Subcutaneous abdominal adipose tissue (tissue), 5 donors: ENCODE measurements at regions not wholly inside any gene's neighbourhood (a gene's known extent, or its start where the extent isn't known, plus 50 kb on each side); places are given as distances from the start of the nearest gene placed in this dataset.

Experiments used
- H3K27ac ChIP-seq: one replicate; pipeline ENCODE4 v1.7.0; 2013; ENCODE audit warnings: low read depth, mild to moderate bottlenecking, inconsistent platforms, low read length, moderate library complexity
- H3K27me3 ChIP-seq, 5 donors: one replicate each; pipeline ENCODE4 v1.7.0; 2013; ENCODE audit warnings: low read length in 5 of 5, inconsistent platforms in 1 of 5; ENCODE audit not compliant: control insufficient read depth in 5 of 5, insufficient read depth in 4 of 5
- H3K36me3 ChIP-seq, 5 donors: one replicate each; pipeline ENCODE4 v1.7.0; 2013; ENCODE audit warnings: low read length in 5 of 5; ENCODE audit not compliant: control insufficient read depth in 5 of 5, insufficient read depth in 5 of 5
- H3K4me1 ChIP-seq, 5 donors: one replicate each; pipeline ENCODE4 v1.7.0; 2013; ENCODE audit warnings: low read length in 5 of 5, mild to moderate bottlenecking in 3 of 5, moderate library complexity in 1 of 5; ENCODE audit not compliant: control insufficient read depth in 5 of 5, insufficient read depth in 5 of 5
- H3K4me3 ChIP-seq, 5 donors: one replicate each; pipeline ENCODE4 v1.7.0; 2013; ENCODE audit warnings: low read length in 5 of 5, low read depth in 1 of 5
- H3K9ac ChIP-seq, 5 donors: one replicate each; pipeline ENCODE4 v1.7.0; 2013; ENCODE audit warnings: low read length in 5 of 5, mild to moderate bottlenecking in 4 of 5, moderate library complexity in 3 of 5
- H3K9me3 ChIP-seq, 5 donors: one replicate each; pipeline ENCODE4 v1.7.0; 2013; ENCODE audit warnings: low read length in 5 of 5; ENCODE audit not compliant: control insufficient read depth in 5 of 5
- donor health status: healthy.
- donor health status: healthy.
- donor health status: healthy.
- donor health status: healthy.
- donor health status: healthy.

- no peaks in the 10 kb centered on the region for H3K36me3 ChIP-seq
- no peak overlapping the region for H3K4me3 ChIP-seq
- H3K9me3 ChIP-seq, result no peaks in the 10 kb centered on the region
- H3K27me3 ChIP-seq, result peaks cover 0 to 7% (median 4%) of the 10 kb centered on the region in 5 donors
- H3K27ac ChIP-seq, result no peak overlapping the region
- no peak overlapping the region for H3K9ac ChIP-seq
- no peaks in the 10 kb centered on the region for H3K4me1 ChIP-seq
These were observed 199.1 kb upstream of the PRKCQ start for GRCh38 chr10:6778992-6779701.

GRCh38 chr10:6776170-6776569 is 196.1 kb upstream of the PRKCQ start:
- Histone ChIP-seq H3K4me1 (no peaks in the 10 kb centered on the region), H3K9ac (no peak overlapping the region), H3K4me3 (no peak overlapping the region), H3K27me3 (peaks cover 0 to 7% (median 4%) of the 10 kb centered on the region in 5 donors), H3K27ac (no peak overlapping the region), H3K36me3 (no peaks in the 10 kb centered on the region), H3K9me3 (no peaks in the 10 kb centered on the region)

GRCh38 chr10:6774406-6774805 is 194.3 kb upstream of the PRKCQ start:
- Histone ChIP-seq H3K27ac (no peak overlapping the region), H3K36me3 (no peaks in the 10 kb centered on the region), H3K9me3 (peaks cover 0 to 7% (median 6%) of the 10 kb centered on the region in 5 donors), H3K4me3 (no peak overlapping the region), H3K4me1 (no peaks in the 10 kb centered on the region), H3K27me3 (peaks cover 0 to 7% (median 4%) of the 10 kb centered on the region in 5 donors), H3K9ac (no peak overlapping the region)

- no peaks in the 10 kb centered on the region for H3K36me3 ChIP-seq
- peaks cover 0 to 7% (median 3%) of the 10 kb centered on the region in 5 donors for H3K27me3 ChIP-seq
- H3K27ac ChIP-seq, result no peak overlapping the region
- no peak overlapping the region for H3K4me3 ChIP-seq
- H3K4me1 ChIP-seq, result no peaks in the 10 kb centered on the region
- no peak overlapping the region for H3K9ac ChIP-seq
- H3K9me3 ChIP-seq, result peaks cover 0 to 7% (median 6%) of the 10 kb centered on the region in 5 donors
These were observed 191.3 kb upstream of the PRKCQ start for GRCh38 chr10:6771331-6771730.

GRCh38 chr10:6770846-6771245 is 190.8 kb upstream of the PRKCQ start:
- peaks cover 0 to 4% (median 0%) of the 10 kb centered on the region in 5 donors for H3K4me1 ChIP-seq
- no peak overlapping the region for H3K27ac ChIP-seq
- H3K9ac ChIP-seq, result no peak overlapping the region

GRCh38 chr10:6769704-6770417 is 189.8 kb upstream of the PRKCQ start:
- H3K9ac ChIP-seq, result no peak overlapping the region
- no peaks in the 10 kb centered on the region for H3K36me3 ChIP-seq
- H3K27ac ChIP-seq, result no peak overlapping the region
- H3K9me3 ChIP-seq, result peaks cover 0 to 7% (median 6%) of the 10 kb centered on the region in 5 donors
- no peaks in the 10 kb centered on the region for H3K27me3 ChIP-seq
- peaks cover 0 to 5% (median 0%) of the 10 kb centered on the region in 5 donors for H3K4me1 ChIP-seq
- no peak overlapping the region for H3K4me3 ChIP-seq

More at GRCh38 chr10:6770846-6771245, 190.8 kb upstream of the PRKCQ start:
- Histone ChIP-seq H3K4me3 (no peak overlapping the region), H3K36me3 (no peaks in the 10 kb centered on the region), H3K9me3 (peaks cover 0 to 7% (median 6%) of the 10 kb centered on the region in 5 donors), H3K27me3 (peaks cover 0 to 7% (median 3%) of the 10 kb centered on the region in 5 donors)

GRCh38 chr10:6766131-6766801 is 186.2 kb upstream of the PRKCQ start:
- no peak overlapping the region for H3K4me3 ChIP-seq
- no peak overlapping the region for H3K27ac ChIP-seq
- peaks cover 0 to 13% (median 9%) of the 10 kb centered on the region in 5 donors for H3K9me3 ChIP-seq
- H3K27me3 ChIP-seq, result no peaks in the 10 kb centered on the region
- no peaks in the 10 kb centered on the region for H3K36me3 ChIP-seq
- H3K4me1 ChIP-seq, result peaks cover 0 to 5% (median 0%) of the 10 kb centered on the region in 5 donors
- H3K9ac ChIP-seq, result no peak overlapping the region

GRCh38 chr10:6763423-6763822 is 183.3 kb upstream of the PRKCQ start:
- Histone ChIP-seq H3K9ac (no peak overlapping the region), H3K4me3 (no peak overlapping the region), H3K36me3 (no peaks in the 10 kb centered on the region), H3K4me1 (peaks cover 0 to 5% (median 0%) of the 10 kb centered on the region in 5 donors), H3K27ac (no peak overlapping the region), H3K27me3 (peaks cover 0 to 4% (median 0%) of the 10 kb centered on the region in 5 donors), H3K9me3 (peaks cover 0 to 15% (median 4%) of the 10 kb centered on the region in 5 donors)

- Histone ChIP-seq H3K36me3 (no peaks in the 10 kb centered on the region), H3K27me3 (peaks cover 0 to 5% (median 0%) of the 10 kb centered on the region in 5 donors), H3K27ac (no peak overlapping the region), H3K9me3 (peaks cover 0 to 15% (median 4%) of the 10 kb centered on the region in 5 donors), H3K4me3 (no peak overlapping the region), H3K4me1 (peaks cover 0 to 5% (median 0%) of the 10 kb centered on the region in 5 donors), H3K9ac (no peak overlapping the region)
These were observed 182.9 kb upstream of the PRKCQ start for GRCh38 chr10:6763001-6763400.
